NCI-H1694 treated with DMSO at 0.1 percent for 48 hours (cell line): ENCODE measurements at regions not wholly inside any gene's neighbourhood (a gene's known extent, or its start where the extent isn't known, plus 50 kb on each side); places are given as distances from the start of the nearest gene placed in this dataset.
"Not testable (repeated sequence)": the region's sequence is repeated elsewhere in the genome, so short reads cannot be mapped to it uniquely, and the experiment has no call there.

Experiments used
- DNase-seq: peaks from one replicate; lab custom pipeline; 2025; lab: John Stamatoyannopoulos, UW

DNA sequence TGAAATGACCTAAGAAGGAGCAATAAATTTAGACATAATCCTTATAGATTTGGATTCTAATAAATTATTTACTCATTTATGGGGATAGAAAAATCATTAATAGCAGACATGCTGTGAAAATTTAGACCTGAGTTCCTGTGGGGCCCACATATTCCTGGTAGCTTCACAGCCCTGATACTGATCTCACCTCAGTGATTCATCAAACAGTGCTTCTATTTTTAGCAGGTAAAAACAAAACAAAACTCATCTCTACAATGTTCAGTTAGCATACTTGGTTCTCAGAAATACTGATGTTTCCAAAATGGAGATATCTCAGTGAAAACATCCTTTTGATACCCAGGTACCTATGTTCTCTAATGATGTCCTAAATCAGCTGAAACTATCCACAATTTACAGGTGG is 841.1 kb upstream of the SORCS1 start:
- DNase-seq, result no peak

DNA sequence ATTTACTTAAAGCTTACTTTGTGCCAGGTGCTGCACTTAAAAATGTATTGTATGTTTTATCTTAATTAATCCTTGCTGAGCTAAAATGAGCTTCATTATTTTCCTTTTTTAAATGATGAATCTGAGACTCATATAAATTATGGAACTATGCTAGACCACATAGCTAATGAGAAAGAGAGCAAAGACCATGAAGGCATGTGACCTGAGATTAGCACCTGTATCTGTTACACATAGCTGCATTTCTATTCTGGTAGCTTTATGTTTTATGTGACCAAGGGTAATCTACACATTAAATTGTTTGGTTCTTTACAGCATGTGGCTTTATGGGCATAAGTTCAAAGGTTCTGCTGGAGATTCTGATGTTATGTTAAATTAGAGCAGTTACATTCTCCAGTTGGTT is 839.1 kb upstream of the SORCS1 start:
- DNase-seq, result no peak

DNA sequence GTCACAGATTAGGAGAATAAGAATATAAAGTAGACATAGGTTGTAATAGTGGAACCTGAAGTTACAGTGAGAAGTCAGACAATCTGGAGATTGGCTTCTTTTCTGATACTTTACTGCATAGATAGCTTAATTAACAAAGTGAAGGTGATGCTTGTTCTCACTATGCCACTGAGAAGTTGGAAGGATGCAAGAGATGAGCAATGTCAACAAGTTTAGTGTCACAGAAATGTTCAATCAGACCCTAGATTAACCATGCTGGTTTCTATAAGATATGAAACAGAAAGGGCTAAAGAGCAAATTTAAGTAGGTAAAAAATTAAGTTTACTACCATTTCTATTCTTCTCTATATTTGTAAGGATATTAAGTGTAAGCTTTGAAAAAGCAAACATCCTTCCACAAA is 838.6 kb upstream of the SORCS1 start:
- no peak for DNase-seq

DNA sequence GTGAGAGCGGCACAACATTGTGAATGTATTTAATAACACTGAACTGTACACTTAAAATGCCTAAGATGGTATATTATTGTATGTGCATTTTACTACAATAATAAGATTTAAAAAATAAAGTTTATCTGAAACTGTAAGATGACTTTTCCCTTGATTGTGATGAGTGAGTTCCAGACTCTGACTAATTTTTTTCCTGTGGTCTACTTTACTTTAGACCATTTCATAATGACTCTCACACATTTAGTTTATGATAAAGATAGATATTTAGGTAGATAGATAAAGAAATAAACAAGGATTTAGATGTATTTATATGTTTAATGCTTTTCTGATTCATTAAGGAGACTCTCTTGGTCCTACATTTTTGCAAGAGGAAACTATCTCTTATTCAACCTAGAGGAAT is 835.9 kb upstream of the SORCS1 start:
- no peak for DNase-seq

DNA sequence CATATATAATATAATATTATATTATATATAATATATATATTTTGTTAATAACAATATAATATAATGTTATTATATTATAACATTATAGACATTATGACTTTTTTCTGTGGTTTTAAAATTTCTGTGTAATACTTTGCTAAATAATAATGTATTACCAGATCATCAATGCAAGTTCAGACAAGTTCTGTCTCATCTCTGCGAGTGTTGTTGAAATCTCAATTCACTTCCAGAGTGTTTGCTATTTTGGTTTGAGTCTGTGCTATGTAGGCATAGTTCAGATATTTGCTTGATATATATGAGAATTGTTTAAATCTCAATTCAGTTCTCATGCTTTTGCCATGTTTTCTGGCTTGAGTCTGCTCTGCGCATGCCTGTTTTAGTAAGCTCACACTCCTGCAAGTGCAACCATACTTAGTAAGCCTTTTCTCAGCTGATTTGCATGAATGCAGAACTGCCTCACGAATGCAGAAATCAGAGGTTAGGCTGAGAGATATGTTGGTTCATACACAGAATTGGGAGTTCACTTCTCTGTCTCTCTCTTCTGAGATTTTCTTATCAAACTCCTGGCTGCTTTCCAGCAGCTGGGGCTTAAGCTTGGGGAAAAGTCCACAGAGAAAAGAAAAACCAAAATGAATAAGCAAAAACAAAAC is 830.2 kb upstream of the SORCS1 start:
- no peak for DNase-seq

DNA sequence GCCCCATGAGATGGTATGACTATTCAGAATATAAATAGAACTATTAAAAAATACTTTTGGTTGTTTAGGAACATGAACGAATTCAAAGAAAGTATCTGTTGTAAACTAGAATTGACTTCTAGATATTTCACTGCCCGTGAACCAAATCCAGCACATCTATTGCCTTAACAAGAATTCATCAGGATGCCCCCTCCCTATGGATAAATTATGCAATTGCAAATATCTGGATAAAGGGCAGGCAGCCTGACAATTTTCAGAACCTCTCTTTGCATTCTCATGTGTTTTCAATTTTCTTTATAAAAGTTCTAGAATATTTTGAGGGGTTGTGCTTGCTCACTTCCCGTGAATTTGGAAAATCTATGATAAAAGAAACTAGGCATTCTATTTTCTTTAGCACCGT is 822.1 kb upstream of the SORCS1 start:
- no peak for DNase-seq

DNA sequence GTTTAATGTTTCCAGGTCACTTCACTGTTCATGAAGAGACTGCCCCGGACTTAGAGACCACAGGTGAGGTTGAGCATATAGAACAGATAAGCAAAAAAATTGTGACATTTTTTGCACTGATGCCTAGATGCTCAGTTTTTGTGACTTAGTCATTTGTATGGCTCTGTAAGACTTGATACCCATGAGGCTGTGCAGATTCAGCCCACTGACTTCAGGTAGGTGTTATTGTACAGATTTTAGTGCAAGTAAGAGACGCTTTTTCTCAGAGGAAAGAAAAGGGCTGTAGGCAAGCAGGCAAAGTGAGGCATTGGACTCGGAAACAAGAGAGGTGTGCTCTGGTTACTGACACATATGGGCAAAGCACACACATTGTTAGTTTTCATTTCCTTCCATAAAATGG is 820.1 kb upstream of the SORCS1 start:
- no peak for DNase-seq

DNA sequence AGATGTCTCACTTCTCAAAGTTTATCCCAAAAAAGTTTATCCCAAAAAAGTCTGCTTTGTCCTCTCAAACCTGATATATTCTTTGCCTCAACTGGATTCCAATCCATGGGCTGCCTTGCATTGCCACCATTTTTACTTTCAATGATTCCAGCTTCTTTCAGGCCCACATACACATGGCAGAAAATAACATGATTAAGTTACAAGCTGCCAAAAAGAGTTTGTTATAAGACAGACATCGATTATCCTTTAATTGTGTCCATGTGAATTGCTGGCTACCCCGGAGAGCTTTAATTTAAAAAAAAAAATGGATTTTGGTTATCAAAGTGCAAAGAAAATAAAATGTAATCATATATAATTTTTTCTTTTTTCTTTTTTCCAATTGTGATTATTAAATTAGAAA is 819.6 kb upstream of the SORCS1 start:
- DNase-seq, result no peak

DNA sequence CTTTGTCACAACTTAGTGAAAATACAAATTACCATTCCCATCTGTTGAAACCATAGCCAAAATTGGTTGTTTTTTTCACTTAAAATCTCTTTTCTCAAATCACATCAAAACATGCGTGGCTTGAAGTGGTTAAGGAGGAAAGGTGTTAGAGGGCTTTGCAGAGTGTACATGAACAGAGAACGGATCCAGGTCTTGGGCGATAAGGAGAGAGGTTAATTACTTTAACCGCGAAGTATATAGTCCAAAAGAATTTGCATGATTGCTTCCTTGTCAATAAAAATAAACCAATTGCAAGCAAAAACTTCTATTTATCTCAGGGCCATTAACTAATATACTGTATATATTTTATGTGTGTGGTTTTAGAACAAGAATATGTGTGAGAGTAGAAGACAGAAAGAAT is 813.9 kb upstream of the SORCS1 start:
- no peak for DNase-seq

DNA sequence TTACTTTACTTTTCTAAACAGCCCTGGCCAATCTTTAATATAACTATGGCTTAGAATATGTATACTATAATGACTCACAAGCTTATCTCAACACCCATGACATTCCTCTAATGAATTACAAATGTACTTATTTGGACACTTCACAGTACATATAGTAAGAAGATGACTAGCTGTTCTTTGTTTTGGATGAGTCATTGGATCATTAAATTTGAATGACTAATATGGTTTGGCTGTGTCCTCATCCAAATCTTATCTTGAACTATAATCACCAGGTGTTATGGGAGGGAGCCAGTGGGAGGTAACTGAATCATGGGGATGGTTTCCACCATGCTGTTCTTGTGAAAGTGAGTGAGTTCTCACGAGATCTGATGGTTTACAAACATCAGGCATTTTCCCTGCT is 807.5 kb upstream of the SORCS1 start:
- DNase-seq, result no peak

DNA sequence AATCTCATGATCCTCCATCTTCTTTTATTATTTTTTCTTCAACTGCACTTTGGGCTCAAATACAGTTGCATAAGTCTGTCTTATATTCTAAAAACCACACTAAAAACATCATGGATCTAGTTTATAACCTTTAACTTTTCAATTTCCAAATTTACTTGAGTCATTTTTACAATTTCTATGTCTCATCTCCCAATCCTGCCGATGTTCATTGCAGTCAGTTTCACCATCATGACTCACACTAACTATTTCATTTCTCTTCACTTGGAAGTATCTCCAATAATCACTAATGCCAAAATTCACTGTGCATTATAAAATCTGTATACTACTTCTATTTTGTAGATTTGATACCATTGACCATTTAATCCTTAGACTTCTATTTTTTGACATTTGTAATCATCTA is 806.9 kb upstream of the SORCS1 start:
- no peak for DNase-seq

DNA sequence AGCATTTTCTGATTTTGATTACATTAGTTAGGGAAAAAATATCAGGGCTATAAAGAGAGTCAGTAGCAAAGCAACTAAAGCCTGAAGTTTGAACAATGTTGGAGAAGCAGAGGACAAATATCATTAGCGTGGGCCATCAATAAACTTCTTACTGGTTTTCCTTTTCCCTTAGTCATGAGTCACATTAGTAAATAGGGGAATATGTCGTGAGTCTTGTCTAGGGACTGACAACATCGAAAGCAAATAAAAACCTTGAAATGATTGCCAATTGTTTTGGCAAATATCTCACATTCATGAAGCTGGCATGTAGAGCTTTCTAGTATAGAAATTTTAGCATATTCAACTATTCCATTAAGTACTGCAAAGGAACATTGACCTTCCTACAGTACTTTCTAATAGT is 806.0 kb upstream of the SORCS1 start:
- DNase-seq, result no peak

DNA sequence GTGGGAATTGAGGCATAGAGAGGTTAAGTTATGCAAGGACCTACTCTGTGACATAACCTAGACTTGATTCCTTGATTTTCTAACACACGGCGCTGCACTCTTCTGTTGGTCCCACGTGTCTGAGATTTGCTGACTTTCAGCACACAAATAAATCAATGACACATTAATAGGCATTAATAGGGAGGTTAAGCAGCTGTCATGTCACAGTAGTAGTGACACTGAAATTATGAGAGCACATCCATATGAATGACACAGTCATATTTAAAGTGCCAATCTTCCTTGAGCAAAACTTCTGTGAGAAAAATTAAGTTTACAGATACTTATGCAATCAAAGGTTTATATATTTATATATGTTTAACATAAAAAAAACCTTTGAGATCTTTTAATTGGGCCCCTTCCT is 805.4 kb upstream of the SORCS1 start:
- no peak for DNase-seq

DNA sequence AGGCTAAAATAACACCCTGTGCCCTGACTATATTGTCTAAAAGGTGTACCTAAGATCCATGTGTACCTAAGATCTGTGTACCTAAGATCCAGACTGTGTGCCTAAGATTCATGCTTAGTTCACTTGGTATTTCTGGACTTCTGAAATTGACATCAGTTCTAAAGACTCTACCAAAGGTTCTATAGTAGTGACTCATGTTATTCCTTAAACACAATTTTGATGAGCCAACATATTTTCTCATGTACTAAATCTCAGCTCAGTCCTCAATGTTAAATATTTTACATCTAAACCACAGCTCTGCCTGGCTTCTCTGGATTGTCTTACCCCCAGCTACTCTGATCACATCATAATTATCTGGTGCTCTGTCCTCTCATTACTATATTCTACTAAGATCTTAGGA is 802.3 kb upstream of the SORCS1 start:
- no peak for DNase-seq

DNA sequence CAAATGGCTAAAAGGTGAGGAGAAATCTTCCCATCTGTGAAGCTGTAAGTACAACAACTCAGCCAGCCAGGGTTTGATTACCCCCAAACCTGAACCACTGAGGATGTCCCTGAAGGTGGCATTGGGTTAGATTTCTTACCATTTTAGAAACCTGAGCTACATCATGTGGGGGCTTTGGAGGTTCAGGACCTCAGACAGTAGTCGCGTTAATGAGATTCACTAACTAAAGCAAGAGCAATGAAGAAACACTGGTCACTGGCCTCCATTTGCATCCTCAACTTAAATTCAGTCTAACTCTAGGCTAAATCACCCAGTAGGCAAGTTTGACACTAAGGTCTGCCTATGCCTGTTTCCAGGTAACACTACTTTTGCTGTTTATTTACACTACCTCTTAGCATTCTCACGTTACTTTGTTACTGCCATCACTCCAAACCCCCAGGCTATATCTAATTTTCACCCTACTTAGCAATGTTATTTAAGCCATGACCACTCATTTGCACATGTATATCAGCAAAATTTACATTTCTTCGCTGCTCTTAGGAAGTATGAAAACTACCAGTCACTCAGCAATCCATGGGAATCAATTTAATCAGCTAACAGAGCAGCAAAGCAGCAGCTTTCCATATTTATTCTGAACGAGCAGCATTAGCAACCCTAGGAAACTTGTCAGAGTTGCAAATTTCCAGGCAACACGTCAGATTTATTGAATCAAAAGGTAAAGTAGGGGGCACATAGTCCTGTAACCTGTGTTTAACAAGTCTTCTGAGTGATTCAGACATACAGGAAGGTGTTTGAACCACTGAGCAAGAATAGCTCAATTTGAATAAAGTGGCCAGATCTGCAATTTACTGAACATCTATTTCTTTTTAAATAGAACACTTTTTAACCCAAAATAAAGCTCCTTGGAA is 788.4 kb upstream of the SORCS1 start:
- no peak for DNase-seq

DNA sequence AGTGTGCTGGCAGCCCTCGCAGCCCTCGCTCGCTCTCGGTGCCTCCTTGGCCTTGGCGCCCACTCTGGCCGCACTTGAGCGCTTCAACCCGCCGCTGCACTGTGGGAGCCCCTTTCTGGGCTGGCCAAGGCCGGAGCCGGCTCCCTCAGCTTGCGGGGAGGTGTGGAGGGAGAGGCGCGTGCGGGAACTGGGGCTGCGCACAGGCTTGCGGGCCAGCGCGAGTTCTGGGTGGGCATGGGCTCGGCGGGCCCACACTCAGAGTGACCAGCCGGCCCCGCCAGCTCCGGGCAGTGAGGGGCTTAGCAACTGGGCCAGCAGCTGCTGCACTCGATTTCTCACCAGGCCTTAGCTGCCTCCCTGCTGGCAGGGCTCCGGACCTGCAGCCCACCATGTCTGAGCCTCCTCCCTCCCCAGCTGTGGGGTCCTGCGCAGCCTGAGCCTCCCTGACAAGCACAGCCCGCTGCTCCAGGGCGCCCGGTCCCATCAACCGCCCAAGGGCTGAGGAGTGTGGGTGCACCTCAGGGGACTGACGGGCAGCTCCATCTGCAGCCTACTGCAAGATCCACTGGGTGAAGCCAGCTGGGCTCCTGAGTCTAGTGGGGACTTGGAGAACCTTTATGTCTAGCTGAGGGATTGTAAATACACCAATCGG is 786.0 kb upstream of the SORCS1 start:
- not testable (repeated sequence) for DNase-seq

DNA sequence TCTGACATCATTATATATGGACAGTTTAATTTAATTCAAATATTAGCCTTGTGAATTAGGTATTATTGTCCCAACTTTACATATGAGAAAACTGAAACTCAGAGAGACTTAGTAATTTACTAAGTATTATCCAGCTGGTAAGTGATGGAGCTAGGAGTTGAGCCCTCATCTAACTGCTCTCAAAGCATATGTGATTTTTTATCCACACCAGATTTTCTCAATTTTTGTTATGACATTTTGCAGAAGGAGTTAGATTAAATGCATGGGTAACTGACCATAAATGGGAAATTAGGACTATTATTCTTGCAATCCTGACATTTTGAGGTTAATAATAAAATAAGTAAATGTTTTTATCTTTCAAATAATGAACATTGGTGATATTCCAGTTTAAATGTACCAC is 778.3 kb upstream of the SORCS1 start:
- no peak for DNase-seq

DNA sequence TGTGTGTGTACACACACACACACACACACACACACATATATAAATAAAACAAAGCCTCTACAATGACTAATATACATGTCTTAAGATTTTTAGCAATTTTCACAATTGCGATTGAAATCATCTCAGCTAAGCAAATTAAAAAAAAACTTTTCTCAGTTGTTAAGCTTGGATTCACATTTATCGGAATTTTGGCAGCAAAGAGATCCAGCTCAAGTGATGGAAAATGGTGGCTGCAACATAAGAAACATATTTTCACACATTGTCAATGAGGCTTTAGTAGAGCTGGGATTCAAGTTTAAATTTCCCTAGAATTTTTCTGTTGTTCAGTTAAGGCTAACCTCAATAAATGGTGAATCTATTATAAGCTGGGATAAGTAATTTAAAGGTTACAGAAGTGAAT is 768.6 kb upstream of the SORCS1 start:
- no peak for DNase-seq

DNA sequence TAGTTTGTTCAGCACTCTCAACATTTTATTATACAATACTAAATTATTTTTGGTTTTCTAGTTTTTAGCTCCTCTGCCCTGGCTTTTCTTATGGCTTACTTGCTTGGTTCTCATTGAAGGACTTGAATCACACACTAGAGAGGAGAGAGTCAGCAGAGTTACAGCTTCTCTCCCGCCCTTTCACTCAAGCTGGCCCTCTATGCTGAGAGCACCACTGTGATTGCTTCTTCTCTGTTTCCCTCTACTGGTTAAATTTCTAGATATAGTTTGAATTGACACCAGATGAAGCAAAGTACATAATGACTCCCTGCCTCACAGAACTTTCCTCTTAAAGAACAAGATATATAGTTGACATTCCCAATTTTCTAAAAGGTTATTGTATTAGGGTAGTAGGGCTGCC is 767.3 kb upstream of the SORCS1 start:
- no peak for DNase-seq

DNA sequence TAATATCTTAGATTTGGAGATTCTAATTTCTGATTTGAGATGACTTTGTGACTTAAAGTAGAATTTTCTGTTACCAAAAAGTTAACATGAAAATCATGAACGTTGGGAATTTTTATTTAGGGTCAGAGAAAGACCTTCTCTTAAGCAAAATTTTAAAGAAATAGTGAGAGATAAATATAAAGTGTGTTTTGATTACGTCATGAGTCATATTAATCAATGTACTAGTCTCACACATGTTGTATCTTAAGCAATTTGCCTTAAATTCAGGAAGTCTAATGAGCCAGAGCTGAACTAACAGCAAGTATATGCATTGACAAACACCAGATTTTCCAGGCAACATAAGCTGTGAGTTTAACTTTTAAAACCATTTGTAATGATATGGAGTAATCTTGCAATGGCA is 765.5 kb upstream of the SORCS1 start:
- no peak for DNase-seq

DNA sequence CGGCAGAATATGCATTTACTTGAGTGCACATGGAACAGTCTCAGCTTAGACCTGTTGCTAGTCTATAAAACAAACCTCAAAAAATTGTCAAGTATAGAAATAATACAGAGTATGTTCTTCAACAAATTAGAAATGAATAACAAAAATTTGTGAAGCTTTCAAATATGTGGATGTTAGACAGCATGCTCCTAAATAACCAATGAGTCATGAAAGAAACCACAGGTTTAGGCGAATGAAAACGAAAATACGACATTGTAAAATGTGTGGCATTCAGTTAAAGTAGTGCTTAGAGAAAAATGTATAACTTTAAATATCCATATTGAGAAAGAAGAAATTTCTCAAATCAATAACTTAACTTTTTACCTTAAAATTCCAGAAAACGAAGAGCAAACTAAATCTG is 760.0 kb upstream of the SORCS1 start:
- no peak for DNase-seq

DNA sequence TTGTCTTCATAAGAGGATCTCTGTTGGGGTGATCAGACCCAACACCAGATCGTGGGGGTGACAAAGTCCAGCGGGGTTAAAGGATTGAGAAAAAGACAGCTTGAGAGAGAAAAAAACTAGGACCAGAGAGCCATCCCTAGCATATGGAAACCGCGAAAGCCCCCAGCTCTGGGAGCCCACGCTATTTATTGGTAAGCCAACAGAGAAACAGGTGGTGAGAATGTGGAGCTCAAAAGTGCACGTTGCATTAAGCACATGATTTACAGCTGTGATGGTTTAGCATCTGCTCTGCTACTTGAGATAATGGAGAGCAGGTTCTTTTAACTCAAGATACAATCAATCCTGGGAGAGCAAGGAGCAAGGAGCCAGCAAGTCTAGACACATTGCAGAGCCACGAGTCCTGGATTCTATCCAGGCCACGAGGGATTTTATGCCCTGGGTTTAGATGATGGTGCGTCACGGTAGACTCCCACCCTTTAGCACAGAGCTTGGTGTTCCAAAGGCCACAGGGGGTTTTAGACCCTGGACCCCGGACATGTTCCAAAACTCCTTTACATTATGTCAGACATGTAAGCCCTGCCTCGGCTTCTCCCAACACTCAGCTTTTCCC is 755.2 kb upstream of the SORCS1 start:
- DNase-seq, result no peak

DNA sequence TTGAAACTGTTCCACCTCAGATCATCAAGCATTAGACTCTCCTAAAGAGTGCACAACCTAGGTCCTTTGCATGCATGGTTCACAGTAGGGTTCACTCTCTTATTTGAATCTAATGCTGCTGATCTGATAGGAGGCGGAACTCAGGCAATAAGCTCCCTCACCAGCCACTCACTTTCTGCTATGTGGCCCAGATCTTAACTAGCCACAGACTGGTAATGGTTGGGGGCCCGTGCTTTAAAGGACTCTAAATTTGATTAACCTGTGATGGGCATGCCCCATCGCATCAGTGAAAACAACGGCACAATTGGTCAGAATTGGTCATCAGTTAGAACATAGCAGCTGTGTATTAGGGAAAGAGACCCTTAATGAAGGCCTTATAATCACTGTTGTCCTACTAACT is 753.7 kb upstream of the SORCS1 start:
- DNase-seq, result no peak
